Midbrain (tissue), 1 donor: ENCODE measurements at regions not wholly inside any gene's neighbourhood (a gene's known extent, or its start where the extent isn't known, plus 50 kb on each side); places are given as distances from the start of the nearest gene placed in this dataset.

ENCODE experiments used
- DNase-seq: peaks from one replicate; lab custom pipeline; 2025; lab: John Stamatoyannopoulos, UW

GRCh38 chr13:20351281-20352022, 119.3 kb upstream of the GJB6 start:
- DNase-seq, result no peak

DNA sequence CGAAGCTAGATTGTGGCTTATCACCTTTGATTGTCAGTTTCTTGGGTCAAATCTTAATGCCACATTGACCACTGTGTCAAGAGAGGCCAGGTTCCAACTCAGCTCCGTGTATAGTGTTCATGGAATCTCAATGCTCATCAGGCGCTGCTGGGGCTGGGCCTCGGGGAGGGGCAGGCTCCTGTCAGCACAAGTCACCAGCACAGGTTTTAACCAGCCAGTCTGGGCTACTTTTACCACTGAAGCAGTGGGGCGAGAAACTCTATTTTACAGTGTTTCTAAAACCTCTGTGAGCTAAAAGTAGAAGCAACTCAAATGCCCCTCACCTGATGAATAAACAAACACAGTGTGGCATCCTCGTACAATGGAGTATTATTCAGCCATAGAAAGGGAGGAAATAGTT, 118.7 kb upstream of the GJB6 start:
- no peak for DNase-seq

GRCh38 chr13:20350382-20350763, 118.3 kb upstream of the GJB6 start:
- DNase-seq, result no peak

GRCh38 chr13:20349564-20350381, 117.7 kb upstream of the GJB6 start:
- no peak for DNase-seq

GRCh38 chr13:20348645-20349408, 116.7 kb upstream of the GJB6 start:
- DNase-seq, result no peak

DNA sequence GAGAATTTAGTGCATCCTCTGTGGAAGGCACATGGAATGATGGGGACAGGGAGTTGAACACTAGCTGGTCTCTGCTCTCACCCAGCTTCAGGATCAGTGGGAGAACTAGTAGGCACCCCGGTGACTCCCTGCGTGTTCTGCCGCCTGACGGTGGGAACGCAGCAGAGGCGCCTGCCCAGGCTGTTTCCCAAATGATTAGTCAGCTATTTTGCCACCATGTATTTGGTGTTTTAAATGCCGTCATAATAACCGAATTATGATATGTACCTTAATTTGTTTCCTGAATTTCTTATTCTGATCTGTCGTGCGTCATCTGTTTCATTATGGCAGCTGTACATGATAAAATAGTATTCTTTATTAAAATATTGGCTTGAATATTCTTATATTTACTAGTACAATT, 115.9 kb upstream of the GJB6 start:
- no peak for DNase-seq

GRCh38 chr13:20344836-20345490, 112.8 kb upstream of the GJB6 start:
- no peak for DNase-seq

DNA sequence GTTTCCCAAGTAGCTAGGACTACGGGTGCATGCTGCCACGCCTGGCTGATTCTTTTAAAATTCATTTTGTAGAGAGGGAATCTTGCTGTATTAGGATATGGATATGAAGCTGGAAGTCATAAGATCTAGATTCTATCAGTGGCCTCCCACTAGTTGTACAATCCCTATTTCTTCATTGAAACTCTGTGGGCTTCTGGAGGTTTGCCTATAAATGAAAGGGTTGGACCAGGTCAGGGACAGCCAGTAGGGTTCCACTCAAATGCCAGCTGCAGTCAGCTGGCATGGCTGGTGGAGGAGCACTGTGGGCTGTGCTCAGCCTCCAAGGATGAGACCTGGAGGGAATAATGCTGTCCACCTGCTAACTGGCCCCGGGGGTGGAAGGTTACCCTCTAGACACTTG, 110.2 kb upstream of the GJB6 start:
- DNase-seq, result no peak

DNA sequence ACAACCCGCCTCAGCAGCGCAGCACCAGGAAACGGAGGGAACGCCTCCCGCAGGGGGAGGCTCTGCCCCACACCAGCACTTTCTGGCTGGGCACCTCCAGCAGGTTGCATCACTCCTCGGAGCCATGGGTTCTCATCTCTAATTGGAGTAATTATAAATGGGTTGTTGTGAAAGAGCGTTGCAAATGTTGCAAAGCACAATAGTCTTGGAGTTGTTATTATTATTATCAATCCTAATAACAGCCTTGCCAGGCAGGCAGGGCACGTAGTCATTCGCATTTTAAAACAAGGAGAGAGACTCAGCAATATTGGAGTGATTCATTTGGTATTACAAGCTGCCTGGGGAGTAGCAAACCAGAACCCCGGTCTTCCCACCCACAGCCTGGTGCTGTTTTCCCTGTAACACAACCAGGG, 108.6 kb upstream of the GJB6 start:
- DNase-seq, result no peak

GRCh38 chr13:20340136-20340758, 108.1 kb upstream of the GJB6 start:
- peak; percentile 29 for DNase-seq

- no peak for DNase-seq
Measured at GRCh38 chr13:20337884-20338551, 105.9 kb upstream of the GJB6 start.

- no peak for DNase-seq
Measured at GRCh38 chr13:20336761-20337160, 104.6 kb upstream of the GJB6 start.

- no peak for DNase-seq
Measured at GRCh38 chr13:20334309-20334708, 102.2 kb upstream of the GJB6 start.

DNA sequence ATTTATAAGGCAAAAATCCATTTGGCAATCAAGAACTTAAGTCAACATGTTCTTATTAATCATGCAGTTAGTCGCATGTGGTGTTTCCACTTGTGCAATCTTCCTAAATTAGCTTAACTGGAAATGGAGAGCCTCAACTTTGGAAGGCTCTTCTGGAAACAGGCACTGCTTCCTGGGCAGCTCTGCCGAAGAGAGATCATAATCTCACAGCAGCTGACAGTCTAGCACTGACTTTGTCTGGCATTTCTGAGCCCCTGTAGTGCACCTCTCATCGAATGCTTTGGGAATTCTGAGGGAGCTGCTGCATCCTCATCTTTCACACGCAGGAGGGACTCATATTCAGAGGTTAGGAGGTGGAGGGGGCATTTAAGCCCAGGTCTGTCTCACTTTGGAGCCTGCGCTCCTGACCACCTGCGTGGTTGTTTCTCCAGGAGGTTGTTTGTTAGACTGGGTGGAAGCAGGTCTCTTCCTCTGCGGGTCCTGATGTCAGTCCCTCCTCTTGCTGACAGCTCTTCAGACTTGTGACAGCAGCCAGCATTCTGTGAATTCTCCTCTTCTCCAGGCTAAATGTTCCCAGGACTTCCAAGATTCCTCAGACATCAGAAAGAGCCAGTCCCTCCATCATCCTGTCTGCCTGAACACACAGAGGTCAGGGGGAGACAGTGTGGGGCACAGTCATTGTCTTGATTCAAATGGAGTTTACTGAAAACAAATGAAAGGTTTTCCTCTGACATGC, 100.4 kb upstream of the GJB6 start:
- DNase-seq, result no peak

DNA sequence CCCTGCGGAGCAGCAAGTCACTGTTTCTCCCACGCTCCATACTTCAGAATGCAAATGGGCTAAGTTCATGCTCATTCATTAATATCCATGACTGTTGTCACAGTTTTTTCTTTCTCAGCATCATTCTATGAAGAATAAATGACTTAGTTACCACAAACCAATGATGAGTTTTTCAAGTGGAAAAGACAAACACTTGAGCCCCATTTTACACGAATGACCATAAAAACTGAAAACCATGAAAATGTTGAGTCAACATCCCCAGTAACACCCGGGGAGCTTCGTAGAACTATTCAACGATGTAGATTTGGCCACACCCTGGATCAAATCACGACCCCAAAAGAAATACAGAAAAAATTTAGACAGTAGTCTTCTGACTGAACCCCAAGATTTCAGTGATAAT, 99.8 kb upstream of the GJB6 start:
- no peak for DNase-seq

DNA sequence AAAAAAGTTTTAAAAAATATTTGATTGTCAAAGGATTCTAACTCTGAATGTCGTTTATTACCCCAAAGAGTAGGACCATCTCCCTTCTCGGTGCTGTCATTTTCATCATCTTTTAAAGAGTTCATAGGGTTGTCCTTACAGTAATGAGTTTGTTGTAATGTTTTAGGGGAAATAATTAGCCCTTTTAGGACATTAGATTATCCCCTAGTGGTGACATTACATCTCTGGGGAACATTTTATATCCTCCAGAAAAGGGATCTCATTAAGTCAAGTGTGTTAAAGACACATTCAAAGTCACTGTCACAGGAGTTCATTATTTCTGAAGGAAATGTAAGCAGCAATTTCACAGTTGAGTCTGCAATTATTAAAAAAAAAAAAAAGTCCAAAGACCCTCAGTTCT, 99.3 kb upstream of the GJB6 start:
- no peak for DNase-seq

DNA sequence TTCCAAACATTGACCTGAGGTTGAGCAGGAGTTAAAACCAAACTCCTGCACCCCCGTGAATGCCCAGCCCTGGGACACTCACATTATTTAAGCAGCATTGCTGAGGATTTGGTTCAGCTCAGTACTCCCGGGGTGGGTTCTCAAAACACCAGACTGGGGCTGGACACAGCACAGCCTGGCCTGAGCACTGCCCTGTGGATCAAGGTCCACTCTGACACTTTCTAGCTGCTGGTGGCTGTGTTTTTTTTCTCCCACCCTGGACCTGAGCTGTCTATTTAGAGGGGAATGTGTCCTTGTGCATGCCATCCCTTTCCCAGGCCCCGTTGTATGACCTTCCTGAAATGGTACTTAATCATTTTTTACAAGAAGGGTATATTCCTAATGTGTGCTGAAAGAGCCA, 94.7 kb upstream of the GJB6 start:
- no peak for DNase-seq

DNA sequence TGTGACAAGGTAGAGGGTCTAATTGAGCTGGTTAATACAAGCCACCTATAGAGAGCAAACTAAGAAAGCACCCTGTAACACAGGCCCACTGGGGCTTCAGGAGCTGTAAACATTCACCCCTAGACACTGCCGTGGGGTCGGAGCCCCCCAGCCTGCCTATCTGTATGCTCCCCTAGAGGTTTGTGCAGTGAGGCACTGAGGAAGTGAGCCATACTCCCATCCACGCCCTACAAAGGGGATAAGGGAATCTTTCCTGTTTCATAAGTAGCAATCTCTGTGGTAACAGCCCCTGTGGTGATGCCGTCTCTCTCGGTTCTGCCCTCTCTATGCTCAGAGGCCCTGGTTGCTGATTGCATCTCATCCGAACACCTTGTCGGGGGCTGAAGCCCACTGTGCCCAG, 94.2 kb upstream of the GJB6 start:
- DNase-seq, result no peak

DNA sequence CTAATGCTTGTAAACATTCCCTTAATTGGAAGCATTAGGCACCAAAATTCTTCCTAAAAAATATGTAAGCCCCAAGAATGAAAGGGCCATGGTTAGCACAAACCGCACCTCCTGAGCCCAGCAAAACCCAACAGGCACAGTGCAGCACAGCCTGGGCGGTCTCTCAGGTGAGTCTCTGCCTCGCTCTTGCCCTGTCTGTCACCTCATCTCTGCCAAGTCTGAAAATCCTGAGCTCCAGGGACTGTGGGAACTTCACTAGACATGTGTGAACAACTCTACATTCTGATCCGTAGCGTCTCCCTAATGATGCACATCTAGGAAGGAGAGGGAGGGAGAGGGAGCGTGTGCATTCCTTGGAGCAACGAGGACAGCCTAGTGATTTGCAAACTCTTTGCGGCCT, 88.8 kb upstream of the GJB6 start:
- no peak for DNase-seq

GRCh38 chr13:20313896-20314295, 81.8 kb upstream of the GJB6 start:
- no peak for DNase-seq

DNA sequence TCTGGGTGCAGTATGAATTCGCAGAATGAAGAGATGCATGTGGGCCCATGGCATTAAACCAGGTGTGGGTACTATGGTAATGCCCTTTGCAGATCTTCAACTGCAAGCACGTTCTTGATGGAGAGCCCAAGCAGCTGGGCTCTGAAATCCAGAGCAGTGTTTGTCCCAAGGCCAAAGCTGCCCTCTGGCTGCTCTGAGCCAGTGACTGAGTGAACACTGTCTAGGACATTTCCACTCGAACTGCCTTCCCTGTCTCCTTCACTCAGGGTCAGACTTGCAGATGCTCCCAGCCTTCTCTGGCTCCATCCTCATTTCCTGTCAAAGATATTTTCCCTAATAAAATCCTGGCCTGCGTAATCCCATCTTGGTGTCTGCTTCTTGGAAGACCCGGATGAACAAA, 80.2 kb upstream of the GJB6 start:
- no peak for DNase-seq
